H1 (cell line): ENCODE measurements at regions not wholly inside any gene's neighbourhood (a gene's known extent, or its start where the extent isn't known, plus 50 kb on each side); places are given as distances from the start of the nearest gene placed in this dataset.
A peak's percentile ranks its signal among the peaks of the same experiment; 100 is the strongest.

Experiments
- CTCF ChIA-PET: fragments of 300-600 bp; sonication (Branson Sonifier 250); formaldehyde crosslinking; loops from one replicate; lab custom pipeline; 2021; ENCODE audit not compliant: partially characterized antibody; lab: Charles Lee
- POLR2A ChIA-PET: fragments of 300-600 bp; sonication (Branson Sonifier 250); formaldehyde crosslinking; loops from one replicate; lab custom pipeline; 2021; ENCODE audit warnings: inconsistent platforms; ENCODE audit not compliant: partially characterized antibody; lab: Charles Lee
- DNase-seq, 2 experiments: peaks; one replicate each; pipeline versions ENCODE4 v3.0.0 to v3.0.0-alpha.2; 2010 to 2022; ENCODE audit warnings: low spot score in 2 of 2, low read depth in 1 of 2, mixed read lengths in 1 of 2
- FAIRE-seq: peaks from 2 replicates; lab custom pipeline; 2011; peaks lifted over from hg19 to GRCh38; lab: Jason Lieb, UNC
- H2AFZ ChIP-seq: 2 replicates; pipeline ENCODE4 v1.8.1; 2012; ENCODE audit warnings: low read length, inconsistent platforms
- H2AK5ac ChIP-seq: 2 replicates; pipeline ENCODE4 v1.6.1; 2013; ENCODE audit warnings: low read depth, low read length
- H2BK120ac ChIP-seq: replicated peaks from 2 replicates; pipeline ENCODE3; 2013; ENCODE audit warnings: low read depth, low read length, inconsistent platforms
- H2BK12ac ChIP-seq: 2 replicates; pipeline ENCODE4 v1.6.1; 2013; ENCODE audit warnings: low read depth, low read length
- H2BK15ac ChIP-seq: 2 replicates; pipeline ENCODE4 v1.6.1; 2013; ENCODE audit warnings: low read length
- H2BK20ac ChIP-seq: 2 replicates; pipeline ENCODE4 v1.6.1; 2013; ENCODE audit warnings: low read length
- H2BK5ac ChIP-seq: 2 replicates; pipeline ENCODE4 v1.6.1; 2013; ENCODE audit warnings: low read depth, low read length
- H3K14ac ChIP-seq: 2 replicates; pipeline ENCODE4 v1.6.1; 2013; ENCODE audit warnings: inconsistent platforms; ENCODE audit not compliant: insufficient read length
- H3K18ac ChIP-seq: 2 replicates; pipeline ENCODE4 v1.6.1; 2013; ENCODE audit warnings: low read length; ENCODE audit errors: extremely low read depth
- H3K23ac ChIP-seq: 2 replicates; pipeline ENCODE4 v1.6.1; 2013; ENCODE audit warnings: inconsistent platforms; ENCODE audit not compliant: insufficient read length
- H3K23me2 ChIP-seq: 2 replicates; pipeline ENCODE4 v1.6.1; 2013; ENCODE audit warnings: low read depth, low read length
- H3K27ac ChIP-seq: 2 replicates; pipeline ENCODE4 v1.6.1; 2011; ENCODE audit warnings: low read depth, low read length, inconsistent platforms
- H3K27me3 ChIP-seq, 4 experiments: replicated peaks in 1 of 4; 1 replicate in 1 of 4; 2 replicates in 3 of 4; pipeline versions ENCODE4 v1.6.1 to v1.8.1; 2011 to 2013; ENCODE audit warnings: low read length in 3 of 4, mild to moderate bottlenecking in 3 of 4, inconsistent platforms in 2 of 4, mixed read lengths in 2 of 4, moderate library complexity in 1 of 4; ENCODE audit not compliant: control insufficient read depth in 3 of 4, insufficient read depth in 3 of 4; ENCODE audit errors: extremely low read depth in 1 of 4
- H3K36me3 ChIP-seq, 4 experiments: 2 replicates each; pipeline versions ENCODE4 v1.6.1 to v1.8.1; 2011 to 2013; ENCODE audit warnings: mild to moderate bottlenecking in 4 of 4, low read length in 3 of 4, moderate library complexity in 2 of 4, control low read depth in 1 of 4, inconsistent platforms in 1 of 4; ENCODE audit not compliant: insufficient read depth in 4 of 4, control insufficient read depth in 2 of 4
- H3K4ac ChIP-seq: replicated peaks from 2 replicates; pipeline ENCODE3; 2013; ENCODE audit warnings: low read length, low read depth, mixed read lengths, inconsistent platforms; ENCODE audit not compliant: insufficient read length
- H3K4me1 ChIP-seq, 4 experiments: replicated peaks in 1 of 4; 1 replicate in 1 of 4; 2 replicates in 3 of 4; pipeline versions ENCODE4 v1.6.1 to v1.8.1; 2011 to 2013; ENCODE audit warnings: low read length in 3 of 4, inconsistent platforms in 2 of 4, mixed read lengths in 1 of 4; ENCODE audit not compliant: insufficient read depth in 4 of 4, control insufficient read depth in 3 of 4
- H3K4me2 ChIP-seq, 2 experiments: 2 replicates each; pipeline versions ENCODE4 v1.6.1 to v1.8.1; 2011 to 2013; ENCODE audit warnings: low read depth in 2 of 2, low read length in 2 of 2, control low read depth in 1 of 2, inconsistent platforms in 1 of 2, mild to moderate bottlenecking in 1 of 2; ENCODE audit not compliant: insufficient read depth in 1 of 2
- H3K4me3 ChIP-seq, 4 experiments: fragments of 200-600, 300-600 bp in 1 of 4; sonication (generic), shearing (Covaris generic), sonication (Bioruptor Twin) in 1 of 4; 2 replicates each; pipeline versions ENCODE4 v1.5.1 to v1.8.1; 2011 to 2016; ENCODE audit warnings: low read length in 4 of 4, low read depth in 3 of 4, control low read depth in 2 of 4, inconsistent platforms in 2 of 4, mild to moderate bottlenecking in 2 of 4, mixed read lengths in 1 of 4, moderate library complexity in 1 of 4; ENCODE audit not compliant: insufficient read depth in 2 of 4; ENCODE audit errors: extremely low read depth in 1 of 4
- H3K56ac ChIP-seq: replicated peaks from 2 replicates; pipeline ENCODE3; 2013; ENCODE audit warnings: low read depth, mild to moderate bottlenecking, mixed read lengths, low read length, inconsistent platforms; ENCODE audit not compliant: insufficient read length
- H3K79me1 ChIP-seq: 2 replicates; pipeline ENCODE4 v1.6.1; 2013; ENCODE audit warnings: low read depth, low read length, control low read depth
- H3K79me2 ChIP-seq, 2 experiments: 2 replicates each; pipeline versions ENCODE4 v1.6.1 to v1.8.1; 2012 to 2013; ENCODE audit warnings: low read length in 2 of 2, mild to moderate bottlenecking in 2 of 2, inconsistent platforms in 1 of 2; ENCODE audit not compliant: insufficient read depth in 2 of 2, control insufficient read depth in 1 of 2
- H3K9ac ChIP-seq, 4 experiments: replicated peaks in 1 of 4; 1 replicate in 1 of 4; 2 replicates in 3 of 4; pipeline versions ENCODE4 v1.6.1 to v1.8.1; 2011 to 2013; ENCODE audit warnings: low read depth in 3 of 4, low read length in 3 of 4, control low read depth in 2 of 4, mild to moderate bottlenecking in 2 of 4, moderate library complexity in 2 of 4, inconsistent platforms in 1 of 4; ENCODE audit errors: extremely low read depth in 1 of 4
- H3K9me3 ChIP-seq, 2 experiments: 2 replicates each; pipeline versions ENCODE4 v1.6.1 to v1.8.1; 2012 to 2013; ENCODE audit warnings: mild to moderate bottlenecking in 2 of 2, moderate library complexity in 2 of 2, control low read depth in 1 of 2, inconsistent platforms in 1 of 2, low read depth in 1 of 2, low read length in 1 of 2, mixed read lengths in 1 of 2; ENCODE audit not compliant: insufficient read depth in 2 of 2
- H4K20me1 ChIP-seq, 2 experiments: replicated peaks in 1 of 2; 2 replicates each; pipeline versions ENCODE3 to v1.8.1; 2011 to 2013; ENCODE audit warnings: inconsistent platforms in 2 of 2, low read length in 2 of 2, mild to moderate bottlenecking in 1 of 2; ENCODE audit not compliant: insufficient read depth in 2 of 2, control insufficient read depth in 1 of 2
- H4K5ac ChIP-seq: 2 replicates; pipeline ENCODE4 v1.6.1; 2013; ENCODE audit warnings: low read length, low read depth, mixed read lengths, inconsistent platforms; ENCODE audit not compliant: insufficient read length
- H4K8ac ChIP-seq: 2 replicates; pipeline ENCODE4 v1.8.0; 2013; ENCODE audit warnings: mild to moderate bottlenecking, moderate library complexity, low read length, inconsistent platforms; ENCODE audit not compliant: insufficient read depth; ENCODE audit errors: extremely low read depth
- H4K91ac ChIP-seq: replicated peaks from 2 replicates; pipeline ENCODE3; 2013; ENCODE audit warnings: low read length, mixed read lengths, inconsistent platforms; ENCODE audit not compliant: insufficient read length
- BRCA1 ChIP-seq: IDR thresholded peaks from 2 replicates; pipeline ENCODE4 v1.6.1; 2012; ENCODE audit warnings: low read depth, low read length, improper control_type of control experiment
- CBX8 ChIP-seq: fragments of 300-800, 300-1000 bp; sonication (generic); IDR thresholded peaks from 2 replicates; pipeline ENCODE4 v1.7.1; 2016; ENCODE audit warnings: low read depth, low read length, borderline replicate concordance
- CHD1 ChIP-seq: IDR thresholded peaks from 2 replicates; pipeline ENCODE4 v1.6.1; 2012; ENCODE audit warnings: low read depth, low read length, improper control_type of control experiment
- CREB1 ChIP-seq: IDR thresholded peaks from 2 replicates; pipeline ENCODE4 v1.6.1; 2012; ENCODE audit warnings: inconsistent platforms
- FOSL1 ChIP-seq: IDR thresholded peaks from 2 replicates; pipeline ENCODE4 v1.6.1; 2011; ENCODE audit warnings: mild to moderate bottlenecking, low read depth, low read length, moderate library complexity; ENCODE audit not compliant: insufficient read depth
- HDAC2 ChIP-seq, 2 experiments: fragments of 300-600 bp in 1 of 2; sonication (generic) in 1 of 2; IDR thresholded peaks; 2 replicates each; pipeline ENCODE4 v1.6.1; 2011 to 2012; ENCODE audit warnings: low read depth in 2 of 2, low read length in 2 of 2, mild to moderate bottlenecking in 2 of 2, moderate library complexity in 2 of 2, borderline replicate concordance in 1 of 2, inconsistent platforms in 1 of 2
- HDAC6 ChIP-seq: IDR thresholded peaks from one replicate; pipeline ENCODE4 v1.7.1; 2012; ENCODE audit warnings: low read depth, mild to moderate bottlenecking, inconsistent platforms, low read length, moderate library complexity
- NRF1 ChIP-seq: IDR thresholded peaks from 2 replicates; pipeline ENCODE4 v1.6.1; 2011; ENCODE audit warnings: mild to moderate bottlenecking, low read depth, low read length, improper control_type of control experiment
- RBBP5 ChIP-seq: IDR thresholded peaks from 2 replicates; pipeline ENCODE4 v1.7.1; 2012; ENCODE audit warnings: low read depth, mild to moderate bottlenecking, inconsistent platforms, low read length, moderate library complexity, borderline replicate concordance
- RFX5 ChIP-seq: IDR thresholded peaks from 2 replicates; pipeline ENCODE4 v1.6.1; 2011; ENCODE audit warnings: low read depth, low read length, improper control_type of control experiment, borderline replicate concordance
- SIN3A ChIP-seq, 2 experiments: IDR thresholded peaks in 1 of 2; conservative IDR thresholded peaks in 1 of 2; 2 replicates each; pipeline ENCODE4 v1.6.1; 2011 to 2012; ENCODE audit warnings: low read length in 2 of 2, improper control_type of control experiment in 1 of 2, low read depth in 1 of 2, mild to moderate bottlenecking in 1 of 2
- SP1 ChIP-seq: IDR thresholded peaks from 2 replicates; pipeline ENCODE4 v1.6.1; 2011; ENCODE audit warnings: low read depth, low read length
- TBP ChIP-seq: IDR thresholded peaks from 2 replicates; pipeline ENCODE4 v1.6.1; 2011; ENCODE audit warnings: low read depth, low read length, improper control_type of control experiment
- WGBS, 2 experiments: shearing (Covaris generic) in 1 of 2; methylation state at CpG; one replicate each; pipeline versions ENCODE4 v1.1.6 to v1.1.7; 2013 to 2015; ENCODE audit warnings: low lambda C conversion rate in 2 of 2, mixed read lengths in 2 of 2, inconsistent platforms in 1 of 2, low coverage in 1 of 2, missing lambda C conversion rate in 1 of 2; ENCODE audit not compliant: insufficient replicate concordance in 2 of 2, insufficient coverage in 1 of 2, insufficient read length in 1 of 2; ENCODE audit errors: extremely low coverage in 1 of 2, missing lambda C conversion rate in 1 of 2; 5-methylcytosine and 5-hydroxymethylcytosine counted together

- Histone ChIP-seq H3K23ac (no peak overlapping the region), H3K4me2 (no peak overlapping the region), H3K36me3 (no peaks in the 10 kb centered on the region), H4K91ac (no peak overlapping the region), H3K18ac (no peak overlapping the region), H4K20me1 (no peaks in the 10 kb centered on the region), H3K79me1 (no peaks in the 10 kb centered on the region), H3K9ac (no peak overlapping the region), H2BK20ac (no peak overlapping the region), H2BK15ac (no peak overlapping the region), H4K8ac (no peak overlapping the region), H2BK120ac (no peak overlapping the region), H3K23me2 (no peaks in the 10 kb centered on the region), H3K4me1 (no peaks in the 10 kb centered on the region; a peak in 1 of 7 replicates), H3K27me3 (no peaks in the 10 kb centered on the region), H3K9me3 (no peaks in the 10 kb centered on the region), H3K56ac (no peak overlapping the region), H3K27ac (no peak overlapping the region), H2AFZ (peak overlapping the region; percentile 15; the same call in 1 of the 2 replicates), H2AK5ac (no peak overlapping the region), H3K79me2 (no peaks in the 10 kb centered on the region), H2BK12ac (no peak overlapping the region), H3K4me3 (no peak overlapping the region), H3K14ac (no peak overlapping the region), H3K4ac (no peak overlapping the region), H4K5ac (no peak overlapping the region), H2BK5ac (no peak overlapping the region)
- 82% methylated on average over 8 of the region's 8 CpGs; no CpG with 5 or more reads in 1 of the 2 experiments for WGBS, 2 experiments
- FAIRE-seq (no peak), DNase-seq (no peak)
- POLR2A ChIA-PET: no interaction called here
- CTCF ChIA-PET: no interaction called here
- TF ChIP-seq CREB1 (no peak), HDAC2 (IDR thresholded peaks at IDR 0.05; ENCODE audit: borderline replicate concordance in 1 of 2, low read depth in 2 of 2, low read length in 2 of 2) (no peak), SIN3A (conservative IDR thresholded peaks at IDR 0.05 in 1 of 2, IDR thresholded peaks at IDR 0.05 in 1 of 2; ENCODE audit: low read depth in 1 of 2, low read length in 2 of 2) (no peak), CHD1 (no peak), FOSL1 (no peak), RFX5 (no peak), SP1 (no peak), HDAC6 (no peak), TBP (no peak), CBX8 (no peak), NRF1 (no peak), BRCA1 (no peak), RBBP5 (no peak)
These were observed 2082.8 kb upstream of the TENM3 start for GRCh38 chr4:180160195-180160983.
